Stimulated activated CD8-positive, alpha-beta memory T cell treated with anti-CD3 and anti-CD28 coated beads, Interleukin-15, amount 100 ng/mL, for 1 hour (primary cell): ENCODE measurements at regions not wholly inside any gene's neighbourhood (a gene's known extent, or its start where the extent isn't known, plus 50 kb on each side); places are given as distances from the start of the nearest gene placed in this dataset.

Experiments
- DNase-seq: peaks from one replicate; pipeline ENCODE4 v3.0.0-alpha.2; 2020; ENCODE audit warnings: low read depth

DNA sequence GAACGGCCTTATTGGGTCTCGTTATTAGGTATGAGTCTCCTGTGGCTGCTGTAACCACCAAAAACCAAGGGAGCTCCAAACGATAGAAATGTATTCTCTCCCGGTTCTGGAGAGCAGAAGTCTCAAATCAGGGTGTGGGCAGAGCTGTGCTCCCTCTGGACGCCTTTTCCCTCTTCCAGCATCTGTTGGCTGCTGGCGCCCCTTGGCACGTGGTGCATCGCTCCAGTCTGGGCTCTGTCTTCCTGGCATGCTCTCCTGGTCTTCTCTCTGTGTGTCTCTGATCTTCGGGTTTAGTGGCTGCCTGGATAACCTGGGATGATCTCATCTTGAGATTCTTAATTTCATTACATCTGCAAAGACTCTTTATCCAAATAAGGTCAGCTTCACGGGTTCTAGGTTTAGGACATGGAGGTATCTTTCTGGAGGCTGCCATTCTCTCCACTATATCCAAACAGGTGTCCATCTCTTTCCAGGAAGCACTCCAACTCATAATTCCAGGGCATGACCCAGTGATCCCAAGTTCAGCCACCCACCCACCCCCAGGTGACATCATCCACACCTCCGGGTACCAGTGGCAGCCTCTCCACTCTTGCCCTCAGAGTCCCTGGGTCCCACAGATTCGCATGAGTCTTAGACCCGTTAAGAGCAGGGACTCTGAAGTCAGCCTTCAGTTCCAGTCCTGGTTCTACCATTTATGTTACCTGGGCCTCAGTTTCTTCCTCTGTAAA, 145.5 kb upstream of the FOXF1 start:
- DNase-seq: no peak

DNA sequence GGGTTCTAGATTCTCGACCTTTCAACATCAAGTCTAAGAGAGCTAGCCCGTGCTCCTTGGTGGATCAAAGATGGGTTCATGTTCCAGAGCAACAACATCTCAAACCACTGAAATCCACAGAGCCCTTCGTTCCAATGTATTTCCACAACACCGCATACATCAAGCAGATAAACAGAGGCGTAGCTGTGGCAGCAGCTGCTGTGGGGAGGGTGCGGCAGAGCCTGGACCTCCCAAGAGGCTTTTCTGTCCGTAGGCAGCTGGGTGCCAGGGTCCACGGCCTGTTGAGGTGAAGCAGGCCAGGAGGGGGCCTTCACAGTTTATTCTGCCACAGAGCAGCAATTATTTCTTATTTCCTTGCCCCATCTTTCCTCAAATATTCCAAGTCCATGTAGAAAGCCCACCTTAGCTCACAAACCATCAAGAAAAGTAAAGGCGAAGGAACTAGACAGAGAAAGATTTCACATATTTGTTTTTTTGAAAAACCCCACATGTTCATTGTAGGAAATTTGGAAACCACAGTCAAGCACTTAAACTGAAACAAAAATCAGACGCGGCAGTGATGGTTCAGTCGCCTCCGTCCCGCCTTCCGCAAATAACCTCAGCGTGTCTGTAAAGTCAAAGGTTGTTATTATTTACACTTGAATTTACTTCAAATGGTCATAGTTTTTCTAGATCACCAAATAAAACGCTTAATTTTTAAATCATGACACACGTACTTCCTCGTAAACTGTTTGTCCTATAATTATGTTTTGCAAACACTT, 144.6 kb upstream of the FOXF1 start:
- DNase-seq: no peak

DNA sequence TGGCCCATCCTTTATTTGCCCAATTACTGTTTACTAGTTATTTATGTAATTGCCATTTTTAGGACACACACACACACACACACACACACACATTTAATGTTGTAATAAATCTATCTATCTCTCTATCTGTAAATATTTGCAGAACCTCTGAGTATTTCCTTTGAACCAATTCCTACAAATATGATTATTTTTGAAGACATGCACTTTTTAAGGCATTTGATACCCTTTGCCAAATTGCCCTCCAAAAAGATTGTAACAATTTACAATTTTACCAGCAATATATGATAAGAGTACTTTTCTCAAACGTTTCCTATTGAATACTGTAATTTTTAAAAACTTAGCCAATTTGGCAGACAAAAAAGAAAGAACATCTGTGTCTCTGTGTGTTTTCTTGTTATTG, 143.8 kb upstream of the FOXF1 start:
- no peak for DNase-seq

DNA sequence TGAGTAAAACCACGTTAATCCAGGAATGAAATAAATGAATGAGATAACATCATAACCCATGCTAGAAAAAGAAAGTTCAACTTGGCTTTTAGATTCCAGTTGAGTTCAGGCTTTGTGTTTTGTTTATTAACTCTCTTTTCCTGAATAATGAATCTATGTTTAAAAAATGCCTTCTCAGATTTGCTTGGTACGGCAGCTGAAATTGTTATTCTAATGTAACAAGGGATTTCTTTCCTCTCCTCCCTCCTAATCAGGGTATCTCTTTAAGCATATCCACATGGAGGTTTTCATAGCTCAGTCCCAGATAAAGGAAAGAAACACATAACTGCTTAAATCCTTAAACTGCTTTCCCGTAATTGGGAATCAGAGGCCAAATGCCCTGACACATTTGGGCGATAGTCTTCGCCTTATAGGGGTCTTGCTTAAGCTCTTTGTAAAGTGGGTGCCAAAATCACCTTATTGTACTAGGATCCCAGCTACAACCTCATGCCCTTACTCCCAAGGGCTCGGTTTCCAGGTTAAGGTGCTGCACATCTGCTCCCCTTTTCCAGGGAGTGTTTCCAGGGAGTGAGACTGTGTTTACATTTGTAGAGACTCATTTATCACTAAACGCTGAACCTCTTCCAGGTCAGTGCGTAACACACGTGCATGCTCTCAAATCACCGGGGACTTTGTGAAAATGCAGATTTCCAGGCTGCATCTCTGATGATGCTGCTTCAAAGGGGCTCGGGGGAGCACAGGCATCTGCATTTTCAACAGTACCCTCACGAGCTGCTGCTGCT, 142.8 kb upstream of the FOXF1 start:
- DNase-seq: no peak

DNA sequence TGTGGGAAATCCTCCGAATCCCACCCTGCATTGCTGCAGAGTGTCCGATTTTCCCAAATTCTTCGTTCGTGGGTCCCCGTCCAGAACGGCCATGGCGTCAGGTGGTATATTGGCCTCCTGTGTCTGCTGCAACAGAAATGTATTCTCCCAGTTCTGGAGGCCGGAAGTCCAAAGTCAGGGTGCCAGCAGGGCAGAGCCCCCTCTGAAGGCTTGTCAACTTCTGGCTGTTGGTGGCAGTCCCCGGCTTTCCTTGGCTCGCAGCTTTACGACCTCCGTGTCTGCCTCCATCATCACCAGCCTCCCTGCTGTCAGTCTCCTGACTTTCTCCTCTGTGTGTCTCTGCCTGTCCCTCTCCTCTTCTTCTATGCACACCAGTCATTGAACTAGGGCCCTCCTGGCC, 142.1 kb upstream of the FOXF1 start:
- no peak for DNase-seq

DNA sequence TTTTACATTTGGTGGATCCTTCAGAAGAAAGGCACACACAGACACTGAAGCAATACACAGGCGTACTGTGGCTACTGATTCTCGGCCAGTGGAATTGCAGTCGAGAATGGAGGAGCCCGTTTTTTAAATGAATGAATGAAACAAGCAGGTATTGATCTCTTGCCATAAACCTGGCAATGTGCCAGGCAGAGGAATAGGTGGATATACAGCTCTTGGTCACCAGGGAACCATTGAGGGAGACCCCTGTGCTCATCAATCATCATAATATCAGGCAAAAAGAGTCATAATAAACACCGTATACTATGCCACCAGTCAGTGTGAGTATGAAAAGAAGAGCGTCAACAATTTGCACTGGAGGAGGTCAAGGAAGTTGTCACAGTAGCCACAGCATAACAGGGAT, 140.3 kb upstream of the FOXF1 start:
- DNase-seq: no peak

DNA sequence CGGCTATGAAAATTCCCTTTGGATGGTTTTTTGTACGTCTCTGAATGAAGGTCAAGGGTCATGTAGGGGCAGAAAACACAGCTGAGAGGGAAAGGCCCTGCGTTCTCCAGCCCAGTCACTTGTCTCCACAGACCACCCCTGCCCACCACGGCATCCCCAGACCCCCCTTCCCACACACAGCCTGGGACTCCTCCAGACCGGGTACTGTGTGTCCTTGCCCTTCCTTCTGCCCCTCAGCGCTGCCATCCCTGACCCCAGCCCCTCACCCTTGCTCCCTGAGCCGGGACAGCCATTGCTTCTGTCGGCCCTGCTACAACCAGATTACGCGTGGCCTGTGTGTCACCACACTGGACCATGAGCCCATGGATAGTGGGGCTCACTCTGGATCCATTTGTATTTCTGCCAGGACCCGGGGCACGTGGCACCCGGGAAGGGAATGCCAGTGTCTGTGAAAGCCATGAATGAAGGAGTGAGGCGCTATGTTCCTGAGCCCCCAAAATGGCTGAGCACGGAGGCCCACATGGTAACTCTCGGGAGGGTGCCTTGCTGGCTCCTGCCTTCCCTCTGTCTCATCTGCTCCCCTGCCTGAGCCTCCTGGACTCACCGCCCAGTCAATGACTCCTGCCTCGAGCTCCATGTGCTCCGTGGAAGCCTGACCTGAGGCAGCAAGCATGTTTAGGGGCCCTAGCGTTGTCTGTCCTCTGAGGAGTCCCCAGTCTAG, 139.1 kb upstream of the FOXF1 start:
- no peak for DNase-seq

DNA sequence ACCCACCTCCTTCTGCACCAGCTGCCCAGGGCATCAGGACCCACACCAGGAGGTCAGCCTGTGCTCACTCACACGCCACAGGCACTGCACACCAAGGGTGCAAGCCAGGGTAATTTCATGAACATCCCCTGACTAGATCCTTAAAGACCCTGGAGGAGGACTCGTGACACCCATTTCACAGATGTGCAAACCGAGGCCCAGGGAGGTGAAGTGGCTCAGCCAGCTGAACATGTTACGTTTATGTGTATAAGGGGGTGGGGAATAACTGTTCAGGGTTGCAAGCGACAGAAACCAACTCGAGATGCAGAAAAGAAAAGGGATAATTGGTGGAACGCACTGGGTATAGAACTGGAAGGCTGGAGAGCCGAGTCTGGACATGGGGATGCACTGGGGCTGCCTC, 138.1 kb upstream of the FOXF1 start:
- DNase-seq: no peak

DNA sequence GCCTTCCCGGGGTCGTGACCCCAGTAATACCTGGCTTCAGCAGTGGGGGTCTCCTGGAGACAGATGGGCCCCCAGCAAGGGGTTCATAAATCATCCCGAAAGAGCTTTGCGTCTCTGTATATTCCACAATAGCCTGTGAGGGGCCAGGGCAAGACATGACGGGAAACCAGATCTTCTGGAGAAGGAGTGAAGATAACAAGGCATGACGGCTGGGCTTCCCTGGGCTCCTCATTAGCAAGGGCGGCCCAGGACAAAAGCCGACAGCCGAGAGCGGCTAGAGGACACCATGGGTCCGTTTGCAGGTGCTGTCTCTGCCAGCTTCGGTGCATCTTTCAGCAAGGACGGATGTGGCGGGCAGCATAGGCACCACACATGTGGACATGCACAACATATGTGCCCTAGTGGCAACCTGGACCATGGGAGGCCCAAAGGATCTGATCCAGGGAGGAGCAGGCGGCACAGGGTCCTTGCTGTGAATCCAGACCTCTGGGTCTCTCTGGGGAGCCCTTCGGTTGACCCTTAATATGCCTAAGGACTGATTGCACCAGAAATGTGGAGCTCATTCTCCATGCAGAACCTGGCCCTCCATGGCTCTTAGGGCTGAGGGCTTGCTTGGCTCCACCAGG, 136.9 kb upstream of the FOXF1 start:
- no peak for DNase-seq

DNA sequence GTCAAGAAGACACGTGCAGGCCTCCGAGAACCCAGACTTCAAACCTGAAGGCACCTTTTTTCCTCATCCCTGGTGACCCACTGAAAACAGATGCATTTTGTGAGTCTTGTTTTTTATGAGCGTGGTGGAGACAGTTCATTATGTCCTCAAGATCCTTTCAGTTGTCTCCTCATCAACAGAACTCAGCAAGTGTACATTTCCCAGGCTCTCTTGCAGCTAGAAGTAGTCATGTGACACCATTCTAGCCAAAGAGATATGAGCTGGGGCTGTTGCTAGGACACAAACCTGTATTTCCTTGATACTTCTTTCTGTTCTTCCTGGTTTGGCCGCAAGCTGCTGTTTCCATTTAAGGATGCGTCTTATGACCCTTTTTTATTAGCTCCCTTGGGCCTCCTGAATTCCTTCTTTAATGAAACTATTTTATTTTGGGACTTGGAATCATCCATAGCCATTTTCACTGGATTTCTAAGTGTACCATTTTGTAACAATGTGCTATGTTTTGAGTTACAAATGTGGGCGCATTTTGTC, 135.7 kb upstream of the FOXF1 start:
- no peak for DNase-seq

DNA sequence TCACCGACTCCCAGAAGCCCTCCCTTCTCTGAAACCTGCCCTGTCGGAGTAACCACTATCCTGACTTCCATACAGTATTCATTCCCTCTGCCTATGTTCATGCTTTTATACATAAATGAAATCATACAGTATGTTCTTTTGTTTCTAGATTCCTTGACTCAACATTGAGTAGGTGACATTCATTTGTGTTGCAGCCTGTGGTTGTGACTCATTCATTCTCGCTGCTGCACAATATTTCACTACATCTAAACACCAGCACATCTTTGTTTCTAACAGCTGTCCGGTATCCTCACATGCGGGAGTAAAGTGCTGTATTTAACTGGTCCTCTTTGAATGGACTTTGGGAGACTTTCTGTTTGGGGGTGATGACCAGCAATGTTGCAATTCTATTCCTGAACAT, 135.0 kb upstream of the FOXF1 start:
- DNase-seq: no peak

DNA sequence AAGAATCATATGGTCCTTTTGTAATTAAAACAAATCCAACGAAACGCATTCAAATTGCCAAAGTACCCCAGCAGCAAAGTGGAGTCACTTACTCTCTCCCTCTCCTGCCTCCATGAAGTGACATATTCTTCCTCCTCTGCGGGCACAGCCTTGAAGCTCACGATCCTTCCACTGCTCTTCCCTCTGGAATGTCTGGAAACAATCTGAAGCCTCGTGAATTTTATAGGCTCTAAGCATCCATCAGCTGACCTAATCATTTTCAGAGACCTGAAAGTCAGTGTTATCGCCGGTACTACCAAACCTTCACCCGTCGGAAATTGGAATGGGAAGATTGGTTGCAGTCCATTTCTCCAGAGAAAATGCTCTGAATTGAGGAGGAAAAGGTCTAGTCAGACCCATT, 134.5 kb upstream of the FOXF1 start:
- DNase-seq: no peak

DNA sequence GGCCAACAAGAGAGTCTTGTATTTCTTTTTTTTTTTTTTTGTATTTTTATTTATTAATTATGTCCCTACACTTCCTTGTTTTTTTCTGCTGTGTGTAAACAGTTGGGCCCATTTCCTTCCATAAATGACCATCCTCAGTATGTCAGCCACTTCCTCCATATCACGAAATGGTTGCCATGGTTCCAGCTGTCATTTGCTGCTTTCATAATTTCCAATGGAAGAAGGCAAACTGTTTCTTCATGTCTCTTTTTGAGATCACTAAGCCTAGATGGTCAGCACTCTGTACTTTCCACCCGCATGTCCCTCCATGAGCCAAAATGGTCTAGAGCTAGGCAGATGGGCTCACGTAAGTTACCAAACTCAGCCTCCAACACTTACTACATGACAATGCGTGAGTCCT, 133.5 kb upstream of the FOXF1 start:
- no peak for DNase-seq

DNA sequence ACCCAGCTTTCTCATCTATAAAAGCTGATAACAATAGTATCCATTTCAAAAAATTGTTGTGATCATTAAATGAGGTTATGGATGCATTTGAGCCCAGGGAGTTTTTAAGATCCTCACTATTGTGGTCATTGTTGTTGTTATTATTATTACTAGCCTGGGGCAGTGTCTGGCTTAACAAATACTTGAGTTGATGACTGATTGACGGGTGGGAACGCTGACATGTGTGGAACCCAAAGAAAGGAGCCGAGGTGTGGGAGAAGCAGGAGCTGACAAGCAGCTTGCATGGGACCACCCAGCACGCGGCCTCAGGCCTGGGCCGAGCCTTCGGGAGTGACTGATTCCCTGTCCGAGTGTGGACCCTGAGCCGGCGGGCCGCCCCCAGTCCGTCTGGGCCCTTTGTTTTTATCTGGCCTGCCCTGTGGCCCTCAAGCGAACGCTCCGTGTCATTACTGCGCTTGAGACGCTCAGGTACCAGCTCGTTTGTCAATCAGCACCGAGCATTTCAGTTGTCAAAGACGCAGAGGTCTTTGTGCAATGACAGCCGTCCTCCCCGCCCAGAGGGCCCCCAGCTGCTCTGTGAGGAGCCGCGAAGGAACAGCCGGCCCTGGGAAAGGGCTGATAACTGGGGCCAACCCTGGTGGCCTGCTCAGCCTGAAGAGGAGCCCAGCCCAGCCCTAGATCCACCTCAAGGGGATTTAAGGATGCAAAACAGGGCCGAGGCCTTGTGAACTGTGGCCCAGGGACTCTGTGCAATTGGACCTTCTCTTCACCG, 132.9 kb upstream of the FOXF1 start:
- DNase-seq: no peak

DNA sequence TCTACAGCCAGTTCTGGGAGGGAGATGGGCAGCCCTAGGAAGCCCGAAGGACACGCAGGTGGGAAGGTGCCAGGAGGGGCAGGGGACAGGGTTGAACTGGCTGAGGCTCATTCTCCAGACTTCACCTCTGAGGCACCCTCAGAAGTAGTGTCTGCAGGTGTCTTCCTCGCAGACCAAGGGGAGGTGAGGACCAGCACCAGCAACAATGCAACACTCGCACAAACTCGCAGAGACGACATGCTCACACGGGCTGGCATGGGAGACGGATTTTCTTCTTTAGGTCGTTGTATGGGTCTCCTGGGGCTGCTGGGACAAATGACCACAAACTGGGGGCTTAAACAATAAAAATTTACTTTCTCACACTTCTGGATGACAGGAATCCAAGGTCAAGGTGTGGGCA, 132.2 kb upstream of the FOXF1 start:
- no peak for DNase-seq

DNA sequence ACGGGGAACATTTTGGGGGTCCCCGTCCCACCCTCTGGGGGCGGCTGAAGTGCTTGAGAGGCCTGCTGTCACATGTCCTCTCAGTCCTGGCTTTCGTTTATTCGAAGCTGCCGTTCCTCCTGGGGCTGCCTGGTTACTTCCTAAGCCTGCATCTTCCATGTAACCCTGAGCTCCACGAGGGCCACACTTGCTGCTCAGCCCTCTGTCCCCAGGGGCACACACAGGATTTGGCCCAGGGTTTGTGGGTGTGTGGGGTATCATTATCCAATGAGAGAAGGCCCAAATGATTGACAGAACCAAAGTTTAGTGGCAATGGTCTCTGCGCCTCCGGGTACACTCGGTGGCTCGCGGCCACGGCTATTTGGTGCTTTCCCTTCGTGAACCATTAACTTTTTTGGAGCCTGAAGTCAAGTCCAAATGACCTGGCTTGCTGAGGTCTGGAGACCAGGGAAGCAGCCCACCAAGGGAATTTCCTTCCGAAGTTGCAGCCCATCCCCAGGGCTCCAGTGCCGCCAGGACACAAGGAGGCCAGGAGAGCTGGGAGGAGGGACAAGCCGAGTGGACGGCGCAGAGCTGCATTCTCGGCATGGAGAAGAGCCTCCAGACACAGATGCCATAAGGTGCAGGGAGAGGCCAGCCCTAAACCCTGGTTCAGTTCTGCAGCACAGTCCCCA, 131.4 kb upstream of the FOXF1 start:
- no peak for DNase-seq

DNA sequence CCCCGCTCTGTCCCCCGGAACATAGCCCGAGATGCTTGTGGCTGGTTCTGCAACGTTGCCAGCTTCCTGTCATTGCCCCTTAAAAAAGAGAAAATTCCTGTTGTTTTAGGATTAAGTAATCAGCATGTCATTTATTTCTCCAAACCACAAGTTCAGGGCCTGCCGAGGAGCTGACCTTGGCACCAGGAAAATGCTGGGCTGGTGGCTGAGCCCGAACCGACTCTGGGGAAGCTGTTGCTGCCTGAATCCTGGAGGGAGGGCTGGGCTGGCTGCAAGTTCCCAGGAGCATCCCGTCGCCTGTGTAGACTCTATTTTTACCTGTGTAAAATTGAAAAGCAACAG, 130.9 kb upstream of the FOXF1 start:
- no peak for DNase-seq

DNA sequence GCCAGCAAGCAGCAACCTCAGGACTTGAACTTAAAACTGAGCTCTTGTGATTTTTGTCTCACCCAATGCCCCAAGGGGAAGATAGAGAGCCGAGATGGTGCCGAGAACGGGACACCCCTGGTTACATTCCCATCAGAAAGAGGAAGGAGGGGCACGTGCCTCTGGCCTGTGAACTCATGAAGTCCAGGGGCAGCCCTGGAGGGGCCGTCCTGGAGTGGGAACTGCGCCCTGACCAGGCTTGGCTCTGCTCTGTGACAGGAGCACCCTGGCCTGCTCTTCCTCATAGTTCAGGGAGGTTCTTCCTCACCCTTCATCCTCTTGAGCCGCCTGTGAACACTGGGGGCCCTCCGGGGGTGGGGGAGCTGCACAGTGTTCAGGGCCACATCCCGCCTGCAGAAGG, 130.3 kb upstream of the FOXF1 start:
- no peak for DNase-seq

DNA sequence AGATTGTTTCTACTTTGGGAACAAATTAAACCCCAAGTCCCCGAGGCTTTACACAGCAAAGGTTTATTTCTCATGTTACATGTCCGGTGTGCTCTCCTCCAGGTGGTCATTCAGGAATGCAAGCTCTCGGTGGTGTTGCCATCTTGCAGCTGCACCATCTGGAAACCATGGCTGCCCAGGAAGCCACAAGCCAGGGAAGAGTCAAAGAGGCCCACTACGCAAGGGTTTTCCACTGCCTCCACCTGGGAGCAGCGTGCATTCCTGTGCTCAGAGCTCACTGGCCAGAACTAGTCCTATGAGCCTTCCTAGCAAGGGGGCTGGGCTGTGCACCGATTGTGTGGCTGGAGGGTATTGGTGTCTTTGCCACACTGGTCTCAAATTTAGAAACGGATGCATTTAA, 128.8 kb upstream of the FOXF1 start:
- no peak for DNase-seq

DNA sequence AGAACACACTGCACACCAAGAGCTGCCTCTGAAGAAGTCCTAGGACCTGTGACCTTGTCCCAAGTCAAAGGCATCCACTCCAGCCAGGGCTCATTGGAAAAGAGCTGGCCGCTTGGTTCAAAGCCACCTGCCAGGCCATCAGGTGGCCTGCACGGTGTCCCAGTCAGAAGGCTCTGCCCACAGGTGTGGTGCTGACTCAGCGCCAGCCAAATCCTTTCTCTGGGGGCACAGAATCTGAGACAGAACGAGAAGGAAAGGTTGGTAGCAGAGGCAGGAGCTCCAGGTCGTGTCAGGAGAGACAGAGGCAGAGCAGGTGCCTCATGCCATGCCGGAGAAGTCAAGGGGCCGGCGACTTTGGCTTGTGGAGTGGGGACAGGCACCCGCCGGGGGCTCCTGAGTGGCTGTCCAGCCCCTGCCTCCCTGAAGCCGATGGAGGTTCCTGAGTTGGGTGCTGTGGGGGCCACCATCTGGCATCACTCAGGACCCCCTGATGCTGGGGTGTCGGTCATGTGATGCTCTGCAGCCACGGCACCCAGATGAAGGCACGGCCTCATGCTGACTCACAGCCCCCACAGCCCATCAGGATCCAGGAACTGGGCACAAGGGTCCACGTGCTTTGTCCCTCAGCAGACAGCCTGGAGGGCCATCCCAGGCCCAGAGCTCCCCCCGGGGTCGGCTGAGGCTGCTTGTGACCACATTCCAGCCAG, 128.1 kb upstream of the FOXF1 start:
- DNase-seq: no peak
